NCI-H524 (cell line): ENCODE measurements at regions not wholly inside any gene's neighbourhood (a gene's known extent, or its start where the extent isn't known, plus 50 kb on each side); places are given as distances from the start of the nearest gene placed in this dataset.

Experiments used
- DNase-seq, 2 experiments: peaks; one replicate each; lab custom pipeline; 2025; lab: John Stamatoyannopoulos, UW

DNA sequence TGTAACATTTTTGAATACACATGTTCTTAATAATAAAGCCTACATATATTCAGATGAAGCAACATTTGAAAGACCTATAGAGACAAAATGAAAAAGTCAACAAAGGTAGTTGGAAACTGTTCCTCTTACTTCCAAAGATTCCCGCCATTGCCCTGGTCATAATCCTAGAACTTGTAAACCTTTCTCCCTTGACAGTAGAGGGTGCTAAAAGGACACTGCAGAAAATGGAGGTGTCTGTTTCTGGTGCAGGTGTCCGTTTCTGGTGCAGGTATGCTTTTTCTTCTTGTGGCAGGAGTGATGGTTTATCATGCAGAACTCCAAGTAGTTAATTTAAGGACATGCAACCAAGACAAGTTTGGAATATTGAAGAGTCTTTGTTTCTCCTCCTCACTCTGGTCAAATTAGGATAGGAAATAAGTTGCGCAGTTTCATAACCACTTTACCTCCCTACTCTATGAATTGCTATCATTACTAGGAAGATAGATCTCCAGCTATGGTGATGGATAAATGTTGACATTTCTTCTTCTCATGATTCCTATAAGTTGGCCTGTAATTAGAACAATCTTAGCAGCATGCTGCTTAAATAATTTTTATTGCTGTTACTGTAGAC is 56.0 kb upstream of the FAM174A start:
- peak in 1 of 2 experiments; percentile 43 for DNase-seq

DNA sequence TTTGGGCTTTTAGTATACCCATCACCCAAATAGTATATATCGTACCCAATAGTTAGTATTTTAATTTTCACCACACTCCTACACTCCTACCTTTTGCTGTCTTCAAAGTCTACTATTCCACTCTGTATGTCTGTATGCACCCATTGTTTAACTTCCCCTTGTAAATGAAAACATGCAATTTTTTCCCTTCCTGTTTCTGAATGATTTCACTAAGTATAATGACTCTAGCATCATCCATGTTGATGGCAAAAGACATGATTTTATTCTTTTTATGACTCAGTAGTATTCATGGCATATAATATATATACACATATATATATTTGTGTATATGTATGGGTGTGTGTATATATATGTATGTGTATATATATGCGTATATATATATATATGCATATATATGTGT is 63.1 kb upstream of the FAM174A start:
- no peak for DNase-seq

DNA sequence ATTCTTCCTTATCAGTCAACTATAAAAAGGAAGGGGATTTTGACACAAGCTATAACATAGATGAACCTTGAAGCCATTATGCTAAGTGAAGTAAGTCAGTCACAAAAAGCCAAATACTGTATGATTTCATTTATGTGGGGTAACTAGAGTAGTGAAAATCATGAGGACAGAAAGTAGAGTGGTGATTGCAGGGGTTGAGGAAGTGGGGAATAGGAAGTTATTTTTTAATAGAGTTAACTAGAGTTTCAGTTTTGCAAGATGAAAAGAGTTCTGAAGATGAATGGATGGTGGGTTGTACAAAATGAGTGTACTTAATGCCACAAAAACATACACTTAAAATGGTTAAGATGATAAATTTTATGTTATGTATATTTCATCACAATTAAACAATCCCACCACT is 65.4 kb upstream of the FAM174A start:
- DNase-seq: no peak

DNA sequence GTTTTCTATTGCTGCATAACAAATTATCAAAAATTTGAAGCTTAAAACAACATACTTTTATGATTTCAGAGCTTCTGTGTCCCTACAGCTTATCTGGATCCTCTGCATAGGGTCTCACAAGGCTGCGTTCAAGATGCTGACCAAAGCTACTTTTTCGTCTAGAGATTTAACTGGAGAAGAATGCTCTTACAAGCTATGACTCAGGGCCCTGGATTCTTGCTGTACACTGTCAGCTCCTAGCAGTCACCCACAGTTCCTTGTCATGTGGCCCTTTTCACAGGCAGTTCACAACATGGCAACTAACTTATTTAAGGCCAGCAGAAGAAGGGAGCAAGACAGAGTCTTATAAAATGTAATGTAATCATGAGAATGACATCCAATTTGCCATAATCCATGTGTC is 70.8 kb upstream of the FAM174A start:
- no peak for DNase-seq

DNA sequence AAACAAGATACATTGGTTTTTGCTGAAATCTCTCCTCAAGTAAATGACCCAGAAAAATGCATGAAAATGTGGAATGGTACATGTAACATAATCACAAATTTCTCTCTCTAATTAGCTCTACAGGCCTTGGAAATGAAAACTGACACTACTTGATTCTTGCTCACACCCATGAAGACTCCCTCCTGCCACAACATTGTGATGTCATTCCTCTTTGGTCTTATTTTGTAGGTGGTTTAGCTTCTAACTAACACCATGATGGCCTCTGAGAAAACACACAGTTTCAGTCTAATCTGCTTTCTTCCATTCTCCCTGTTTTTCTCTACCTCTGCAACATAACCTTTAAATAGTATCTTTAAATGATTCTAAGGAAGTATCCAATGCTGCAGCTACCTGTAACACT is 78.6 kb upstream of the FAM174A start:
- DNase-seq: no peak

DNA sequence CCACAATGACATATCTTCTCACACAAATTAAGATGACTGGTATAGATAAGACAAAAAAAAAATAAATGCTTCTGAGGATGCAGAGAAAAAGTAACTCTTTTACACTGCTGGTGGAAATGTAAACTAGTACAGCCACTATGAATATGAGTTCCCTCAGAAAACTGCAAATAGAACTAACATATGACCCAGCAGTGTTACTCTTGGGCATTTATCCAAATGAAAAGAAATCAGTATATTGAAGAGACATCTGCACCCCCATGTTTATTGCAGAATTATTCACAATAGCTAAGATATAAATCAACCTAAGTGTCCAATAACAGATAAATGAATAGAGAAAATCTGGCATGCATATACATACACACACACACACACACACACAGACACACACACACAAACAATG is 83.0 kb upstream of the FAM174A start:
- no peak for DNase-seq

DNA sequence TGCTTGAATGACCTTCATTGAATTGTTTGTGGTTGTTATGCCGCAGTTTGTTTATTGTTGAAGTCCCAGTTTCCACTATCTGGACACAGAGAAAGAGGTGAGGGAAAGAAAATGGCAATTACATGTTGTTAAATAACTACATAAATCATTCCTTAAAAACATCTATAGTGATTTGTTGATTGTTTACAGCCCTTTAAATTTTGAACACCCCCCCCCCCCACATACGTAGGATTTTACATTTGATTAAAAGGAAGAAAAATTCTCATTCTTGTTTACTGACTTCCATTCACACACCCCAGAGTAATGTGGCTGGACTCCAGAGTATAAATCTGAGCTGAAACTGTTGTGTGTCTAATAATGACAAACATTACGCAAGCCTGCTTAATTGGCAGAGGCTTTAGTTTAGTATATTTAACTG is 87.1 kb upstream of the FAM174A start:
- DNase-seq: no peak

DNA sequence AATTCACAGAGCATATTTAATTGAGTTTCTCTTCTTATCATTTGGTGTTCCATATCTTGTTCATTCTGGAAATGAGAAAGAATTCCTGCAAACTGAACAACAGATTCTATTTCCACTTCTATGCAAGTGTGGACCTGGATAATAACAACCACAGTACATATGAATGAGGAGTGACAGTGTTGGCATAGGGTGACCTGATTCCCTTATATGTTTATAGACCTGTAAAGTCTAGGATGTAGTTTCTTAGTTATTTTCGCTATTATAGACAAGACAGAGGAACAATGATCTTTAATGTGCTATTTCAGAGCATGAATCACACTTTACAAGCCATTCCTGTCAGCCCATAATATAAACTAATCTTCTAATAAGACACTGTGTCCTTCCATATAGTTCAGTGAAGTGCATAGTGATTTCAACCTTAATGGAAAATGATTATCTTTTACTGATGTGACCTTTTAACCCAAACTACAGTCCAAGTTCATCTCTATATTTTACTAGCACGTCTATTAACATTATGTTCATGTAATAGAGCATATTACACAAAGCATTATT is 88.2 kb upstream of the FAM174A start:
- no peak for DNase-seq

DNA sequence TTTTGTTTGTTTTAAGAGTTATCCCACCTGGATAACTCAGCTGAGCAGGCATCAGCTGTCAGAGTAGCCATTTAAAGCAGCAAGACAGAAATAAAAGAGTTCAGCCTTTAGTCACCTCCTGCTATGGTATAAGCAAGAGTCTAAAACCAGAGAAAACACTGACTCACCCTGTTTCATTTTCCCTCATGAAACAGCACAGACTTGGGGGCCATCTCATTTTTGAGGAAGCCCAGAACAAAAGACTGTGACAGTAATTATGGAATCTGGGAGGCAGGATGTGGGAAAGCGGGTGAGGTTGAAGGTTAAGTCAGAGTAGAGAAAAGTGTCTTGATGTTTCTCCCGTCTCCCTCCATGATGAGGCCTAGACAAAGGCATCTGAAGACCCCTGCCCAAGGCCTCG is 90.2 kb upstream of the FAM174A start:
- DNase-seq: no peak

DNA sequence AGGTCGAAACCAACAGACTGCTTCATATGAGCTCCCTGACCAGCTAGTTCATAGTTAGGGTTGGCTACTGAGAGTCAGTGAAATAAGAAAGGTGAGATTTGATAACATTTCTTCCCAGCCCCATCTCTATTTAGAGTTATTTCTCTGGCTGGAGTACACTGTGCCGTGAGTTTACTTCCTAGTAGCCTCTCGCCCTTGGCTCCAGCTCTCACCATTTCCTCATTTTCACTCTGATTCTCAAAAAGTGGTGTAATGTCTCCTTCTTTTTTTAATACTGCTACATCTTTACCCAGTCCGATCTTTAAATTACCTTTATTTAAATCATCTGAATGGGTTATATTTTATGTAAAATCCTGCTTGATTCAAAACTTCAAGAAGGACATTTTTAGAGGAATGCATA is 100.4 kb upstream of the FAM174A start:
- DNase-seq: no peak

DNA sequence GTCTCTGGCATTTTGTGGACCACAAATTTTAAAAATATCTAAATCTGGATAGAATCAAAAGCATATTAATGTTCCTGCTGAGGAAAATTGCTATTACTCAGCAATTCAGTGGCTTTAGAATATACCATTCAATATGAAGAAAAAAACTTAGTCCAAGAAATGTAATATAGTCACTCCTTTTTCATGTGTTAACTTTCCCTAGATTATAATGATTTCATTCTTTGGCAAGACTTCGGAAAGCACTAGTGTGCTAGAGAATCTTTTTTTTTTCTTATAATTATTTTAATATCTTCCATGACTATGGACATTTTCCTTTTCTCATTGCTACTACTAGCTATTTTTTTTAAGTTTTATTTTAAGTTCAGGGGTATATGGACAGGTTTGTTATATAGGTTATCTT is 102.4 kb upstream of the FAM174A start:
- DNase-seq: no peak

DNA sequence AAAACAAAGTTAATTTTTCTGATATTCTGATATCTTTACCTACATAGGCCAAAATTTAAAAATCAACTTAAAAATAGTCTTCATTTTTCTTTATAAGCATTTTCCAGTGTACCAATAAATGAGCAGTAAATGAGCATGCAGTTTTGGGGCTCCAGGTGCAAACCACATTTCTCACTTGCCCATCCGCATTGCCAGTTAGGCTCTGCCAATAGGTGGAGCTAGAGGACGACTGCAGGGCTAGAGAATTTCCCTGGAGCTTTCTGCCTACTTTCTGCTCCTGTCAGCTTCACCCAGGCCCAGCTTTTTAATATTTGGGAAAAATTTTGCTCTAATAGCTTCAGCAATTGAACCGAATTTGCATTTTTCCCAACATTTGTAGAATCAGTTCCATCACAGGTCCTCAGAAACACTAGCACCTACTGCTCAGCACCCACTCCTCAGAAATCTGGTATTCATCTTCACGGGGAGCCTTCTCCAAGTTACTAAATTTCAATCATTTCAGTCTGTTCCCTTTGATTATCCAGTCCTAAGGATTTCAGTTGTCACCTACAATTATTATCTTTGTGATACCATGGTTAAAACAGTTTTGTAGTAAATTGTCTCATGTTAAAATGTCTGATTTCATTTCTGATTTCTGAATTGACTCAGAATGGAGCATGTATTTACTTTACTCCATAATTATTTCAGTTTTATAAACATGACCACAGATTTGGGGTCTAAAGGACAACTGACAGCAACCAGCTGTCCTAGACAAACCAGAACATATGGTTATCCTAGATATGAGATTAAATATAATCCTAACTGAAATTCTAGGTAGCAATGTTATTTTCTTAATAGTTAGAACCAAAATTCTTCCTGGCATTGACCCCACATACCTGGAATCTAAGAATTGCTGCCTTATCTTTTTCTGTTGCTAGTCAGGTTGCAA is 104.6 kb upstream of the FAM174A start:
- peak; percentile 18 to 47 for DNase-seq

DNA sequence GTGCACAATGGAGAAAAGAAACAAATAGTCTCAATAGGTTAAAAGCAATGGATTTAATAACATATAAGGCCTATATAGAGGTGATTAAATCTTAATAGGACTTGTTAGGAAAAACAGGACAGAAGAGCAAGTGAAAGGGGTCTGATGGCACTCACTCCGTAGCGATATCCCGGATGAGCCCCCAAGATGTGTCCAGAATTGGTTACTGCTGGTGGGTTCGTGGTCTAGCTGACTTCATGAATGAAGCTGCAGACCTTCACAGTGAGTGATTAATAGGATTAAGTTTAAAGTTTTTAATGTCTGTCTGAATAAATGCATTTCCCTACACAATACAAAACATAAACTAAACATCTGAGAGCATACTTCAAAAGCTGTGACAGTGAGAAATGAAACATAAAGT is 110.4 kb upstream of the FAM174A start:
- DNase-seq: no peak

DNA sequence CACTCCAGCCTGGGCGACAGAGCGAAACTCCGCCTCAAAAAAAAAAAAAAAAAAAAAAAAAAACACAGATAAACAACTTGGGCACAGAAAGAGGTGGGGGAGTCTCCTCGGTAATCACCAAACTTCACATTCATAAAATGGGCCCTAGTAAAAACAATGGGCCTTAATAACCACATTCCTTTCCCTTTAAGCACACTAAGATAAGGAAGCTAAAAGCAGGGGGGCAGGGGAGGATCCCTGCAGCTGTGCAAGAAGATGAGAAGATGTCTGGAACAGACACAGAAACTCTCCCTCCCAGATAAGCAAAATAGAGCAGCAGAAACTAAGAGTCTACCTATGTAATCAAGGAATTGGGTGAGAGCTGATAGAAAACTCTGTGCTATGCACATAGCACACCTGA is 111.2 kb upstream of the FAM174A start:
- DNase-seq: no peak

DNA sequence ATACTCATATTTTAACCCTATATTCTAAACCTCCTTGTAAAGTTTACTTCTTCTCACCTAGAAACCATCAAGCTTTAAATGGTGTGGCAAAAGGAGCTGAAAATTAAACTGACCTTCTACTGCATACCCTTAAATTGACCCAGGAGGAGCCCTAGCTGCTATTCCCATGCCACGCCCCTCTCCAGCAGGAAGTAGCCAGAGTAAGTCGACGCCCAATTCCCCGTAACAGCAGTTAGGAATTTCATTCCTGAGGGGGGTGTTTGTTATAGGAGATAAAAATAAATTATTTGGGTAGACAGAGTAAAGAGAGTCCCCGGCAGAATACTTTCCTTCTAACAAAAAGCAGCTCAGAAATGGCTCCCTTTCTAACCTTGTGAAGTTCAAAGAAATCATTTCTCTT is 111.8 kb upstream of the FAM174A start:
- no peak for DNase-seq

DNA sequence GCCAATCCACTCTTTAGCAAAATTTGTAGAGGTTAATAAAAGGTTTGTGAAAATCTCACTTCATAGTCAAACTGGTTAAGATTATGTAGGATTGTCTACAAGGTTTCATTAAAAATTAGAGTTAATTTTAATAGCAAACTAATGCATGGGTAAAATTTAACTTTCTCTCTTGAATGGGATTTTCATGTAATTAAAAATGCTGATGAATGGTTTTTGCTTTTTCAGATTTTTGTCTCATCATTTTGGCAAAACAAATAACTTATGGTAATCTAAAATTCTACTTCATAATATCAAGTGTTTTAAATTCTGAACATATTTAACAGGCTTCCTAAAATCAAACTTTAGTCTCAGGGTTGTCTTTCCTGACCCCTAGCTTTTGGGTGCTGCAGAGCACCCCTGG is 113.8 kb upstream of the FAM174A start:
- no peak for DNase-seq

DNA sequence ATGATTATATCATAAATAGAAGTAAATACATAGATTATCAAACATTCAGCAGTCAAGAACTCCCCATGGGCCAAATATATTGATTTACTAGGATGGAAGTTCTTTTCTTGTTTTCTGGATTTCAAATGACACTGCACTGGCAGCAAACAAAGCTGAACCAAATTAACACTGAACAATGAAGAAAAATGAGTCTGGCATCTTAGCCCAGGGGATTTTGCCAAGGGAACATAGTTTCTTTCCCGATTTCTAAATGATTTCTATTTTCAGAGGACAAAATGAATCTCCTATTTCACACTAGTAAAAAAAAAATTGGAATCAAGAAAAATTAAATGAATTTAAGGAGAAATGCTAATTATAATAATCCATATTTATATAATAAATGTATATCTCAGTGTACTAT is 116.9 kb upstream of the FAM174A start:
- no peak for DNase-seq

DNA sequence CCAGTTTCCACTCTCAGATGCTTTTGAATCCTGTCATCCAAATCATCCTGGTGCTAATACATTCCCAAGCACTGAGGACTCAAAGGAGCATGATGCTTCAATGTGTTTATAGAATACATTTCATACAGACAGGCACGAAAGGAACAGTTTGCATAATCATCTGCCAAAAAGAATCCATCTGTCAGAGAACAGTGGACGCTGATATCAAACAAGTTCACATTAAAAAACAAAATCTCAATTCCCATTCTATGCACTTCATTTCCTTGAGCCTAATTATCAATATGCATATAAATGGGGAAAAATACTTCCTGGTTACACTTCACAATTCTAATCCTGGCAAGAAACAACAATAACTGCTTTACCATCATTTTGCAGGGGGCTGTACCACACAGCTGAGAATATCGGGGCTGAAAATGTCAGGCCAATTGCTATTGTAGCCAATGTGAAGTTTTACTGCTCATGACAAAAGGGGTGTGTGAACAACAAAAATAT is 125.5 kb upstream of the FAM174A start:
- DNase-seq: no peak

DNA sequence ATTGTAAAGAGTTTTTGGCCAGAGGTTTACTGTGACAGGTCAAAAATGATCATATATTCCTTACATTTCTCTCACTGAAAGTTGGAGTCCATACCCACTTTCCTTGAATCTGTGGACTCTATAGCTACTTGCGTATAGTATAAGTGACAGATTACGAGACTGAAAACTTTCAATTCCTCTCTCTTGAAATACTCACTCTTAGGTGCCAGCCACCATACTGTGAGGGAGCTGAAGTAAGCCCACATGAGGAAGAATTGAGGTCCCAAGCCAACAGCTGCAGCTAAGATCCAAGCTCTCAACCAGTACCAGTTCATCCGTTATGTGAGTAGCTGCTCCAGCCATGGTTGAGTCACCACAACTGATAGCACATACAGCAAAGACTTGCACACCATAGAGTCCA is 128.1 kb upstream of the FAM174A start:
- no peak for DNase-seq

DNA sequence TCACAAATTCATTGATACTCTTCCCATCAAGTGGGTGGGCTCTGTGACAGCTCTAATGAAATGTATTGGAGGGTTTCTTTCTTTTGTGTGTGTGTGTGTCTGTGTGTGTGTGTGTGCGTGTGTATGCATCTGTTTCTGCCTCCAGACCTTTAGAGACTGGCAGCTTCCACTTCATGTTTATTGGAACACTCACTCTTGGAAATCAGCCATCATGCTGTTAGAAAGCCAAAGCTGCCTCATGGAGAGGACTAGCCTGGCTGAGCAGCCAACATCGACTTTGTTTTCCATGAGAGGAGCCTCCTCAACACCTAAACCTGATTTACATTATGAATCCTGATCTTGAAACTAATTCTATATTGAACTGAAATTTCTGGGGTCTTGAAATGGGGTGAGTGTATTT is 128.5 kb upstream of the FAM174A start:
- no peak for DNase-seq

DNA sequence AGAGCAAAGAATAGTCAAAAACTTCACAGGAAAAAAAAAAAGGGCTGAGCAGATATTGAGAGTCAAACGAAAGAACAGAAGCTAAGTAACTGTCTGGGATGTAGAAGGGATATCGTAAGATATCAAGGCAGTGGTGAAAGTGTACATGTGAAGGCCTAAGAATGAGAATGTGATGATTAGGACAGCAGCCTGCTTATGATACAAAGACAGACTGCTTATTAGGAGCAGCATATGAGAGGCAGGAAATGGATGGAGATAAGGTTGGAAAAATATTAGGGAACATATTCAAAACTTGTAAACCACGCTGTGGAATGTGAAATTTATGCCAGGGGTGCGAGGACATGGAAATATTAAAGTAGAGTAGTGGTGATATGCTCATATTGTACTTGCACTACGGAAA is 133.1 kb upstream of the FAM174A start:
- no peak for DNase-seq

DNA sequence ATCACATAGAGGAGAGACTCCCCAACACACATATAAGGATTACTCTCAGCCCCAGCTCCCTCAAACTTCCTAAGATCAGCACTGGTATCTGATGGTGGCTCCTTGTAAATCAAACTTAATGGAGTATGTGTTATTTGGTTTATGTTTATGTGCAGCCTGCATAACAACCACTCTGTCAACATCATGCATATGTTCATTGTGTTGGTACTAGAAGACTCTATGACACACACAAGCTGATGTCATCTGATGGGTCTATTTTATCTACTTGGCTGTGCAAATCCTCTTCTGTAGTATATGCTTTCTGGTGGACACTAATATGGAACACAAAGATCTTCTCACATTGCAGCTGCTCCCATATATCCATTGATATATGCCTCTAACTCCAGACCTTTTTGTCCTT is 134.0 kb upstream of the FAM174A start:
- no peak for DNase-seq

DNA sequence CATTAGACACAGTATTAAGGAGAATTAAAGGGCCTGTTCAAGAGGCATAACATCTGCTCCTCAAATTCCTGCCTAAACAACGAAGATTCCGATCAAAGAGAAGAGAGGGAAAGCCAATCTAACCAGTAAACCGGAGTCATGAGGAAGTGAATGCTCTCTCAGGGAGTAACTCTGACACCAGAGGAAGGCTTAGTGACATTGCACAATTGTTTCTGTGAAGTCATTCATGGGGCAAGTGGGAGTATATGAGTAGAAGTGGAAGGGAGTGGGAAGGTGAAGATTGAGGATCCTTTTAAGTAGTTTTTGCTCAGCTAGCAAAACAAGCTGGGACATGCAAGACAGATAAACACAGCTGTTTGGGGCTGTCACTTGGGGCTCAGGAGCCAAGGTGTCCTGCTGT is 136.4 kb upstream of the FAM174A start:
- DNase-seq: peak; percentile 85 to 92
